Muscle of back (tissue), 3 donors: ENCODE measurements at regions not wholly inside any gene's neighbourhood (a gene's known extent, or its start where the extent isn't known, plus 50 kb on each side); places are given as distances from the start of the nearest gene placed in this dataset.
A peak's percentile ranks its signal among the peaks of the same experiment; 100 is the strongest.
"Not testable (repeated sequence)": the region's sequence is repeated elsewhere in the genome, so short reads cannot be mapped to it uniquely, and the experiment has no call there.

ENCODE experiments used
- DNase-seq, 3 donors: peaks; one replicate each; pipeline versions ENCODE4 v3.0.0 to v3.0.0-alpha.2; 2013

DNA sequence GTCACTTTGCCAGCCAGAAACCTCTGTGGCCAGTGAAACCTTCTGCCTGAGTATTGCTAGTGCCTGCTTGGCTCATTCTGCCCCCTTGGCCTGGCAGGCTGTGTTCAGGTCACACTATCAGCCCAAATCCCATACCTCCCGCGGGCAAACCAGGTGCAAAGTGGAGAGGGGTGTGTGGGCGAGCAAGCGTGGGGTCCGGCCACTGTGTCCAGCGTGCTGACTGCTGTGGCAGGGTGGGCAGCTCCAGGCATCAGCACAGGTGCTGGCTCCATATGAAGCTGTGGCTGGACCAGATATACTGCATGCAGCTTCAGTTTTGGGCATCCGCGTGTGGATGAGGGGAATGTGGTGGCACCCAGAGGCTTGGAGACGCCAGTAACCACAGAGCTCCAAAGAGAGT is 576.5 kb upstream of the EDIL3 start:
- no peak for DNase-seq

DNA sequence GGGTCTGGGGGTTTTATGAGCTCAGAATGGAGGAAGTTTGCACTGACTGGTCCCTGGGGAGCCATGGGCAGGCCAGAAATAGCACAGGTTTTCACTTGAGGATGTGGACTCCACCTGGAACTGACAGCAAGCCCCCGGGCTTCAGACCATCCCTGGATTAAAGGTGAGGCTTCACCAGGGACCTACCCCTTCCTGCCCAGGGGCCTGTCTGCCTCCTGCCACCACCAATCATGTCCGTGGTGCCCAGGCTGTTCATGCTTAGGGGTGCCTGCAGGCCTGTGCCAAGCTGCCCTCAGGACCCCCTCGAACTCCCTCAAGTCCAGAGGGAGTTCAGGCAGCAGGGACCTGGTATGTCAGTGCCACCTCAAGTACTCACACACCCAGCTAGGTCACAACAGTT is 577.2 kb upstream of the EDIL3 start:
- DNase-seq: no peak

DNA sequence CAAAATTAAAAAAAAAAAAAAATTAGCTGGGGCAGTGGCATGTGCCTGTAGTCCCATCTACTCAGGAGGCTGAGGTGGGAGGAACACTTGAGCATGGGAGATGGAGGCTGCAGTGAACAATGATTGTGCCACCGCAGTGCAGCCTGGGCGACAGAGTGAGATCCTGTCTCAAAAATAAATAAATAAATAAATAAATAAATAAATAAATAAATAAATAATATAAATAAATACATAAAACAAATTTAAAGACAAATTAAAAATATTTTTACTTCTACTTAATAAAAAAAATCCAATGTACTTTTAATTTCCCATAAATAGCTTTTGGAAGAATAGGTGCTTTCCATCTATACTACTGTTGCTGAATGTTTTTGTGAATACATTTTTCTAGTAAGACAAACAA is 598.4 kb upstream of the EDIL3 start:
- DNase-seq: no peak

DNA sequence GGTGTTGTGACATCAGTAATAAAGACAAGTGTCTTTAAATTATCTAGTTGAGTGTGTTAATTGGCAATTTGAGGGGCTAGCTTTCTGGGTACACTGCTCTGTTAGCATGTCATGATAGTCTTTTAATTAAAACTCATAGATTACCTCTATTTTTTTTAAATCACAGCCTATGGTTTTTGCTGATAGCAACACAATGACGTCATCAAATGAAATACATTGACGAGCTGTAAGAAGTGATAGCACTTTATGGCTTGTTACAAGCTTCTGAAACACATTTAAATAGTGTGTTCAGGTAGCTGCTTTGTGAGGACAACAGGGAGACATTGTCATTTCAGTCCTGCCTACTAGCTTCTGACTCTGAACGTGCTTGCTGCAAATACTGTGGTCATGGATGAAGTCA is 600.5 kb upstream of the EDIL3 start:
- no peak for DNase-seq

DNA sequence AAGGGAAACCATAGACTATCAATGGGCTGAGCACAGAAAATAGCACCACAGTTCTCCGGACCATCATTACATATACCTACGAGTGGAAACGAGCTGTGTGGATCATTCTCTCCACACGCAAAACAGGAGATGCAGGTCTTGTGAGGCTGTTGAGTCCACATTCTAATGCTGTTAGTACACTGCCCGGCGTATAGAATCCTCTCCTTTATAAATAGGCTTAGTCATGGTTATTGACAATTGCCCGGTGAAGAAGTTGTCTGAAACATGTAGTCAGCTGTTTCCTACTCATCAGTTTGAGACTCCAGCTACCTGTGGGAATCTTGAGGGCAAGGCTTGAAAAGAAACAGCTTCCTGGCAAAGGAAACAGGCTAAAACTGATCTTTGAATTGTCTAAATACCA is 602.0 kb upstream of the EDIL3 start:
- no peak for DNase-seq

DNA sequence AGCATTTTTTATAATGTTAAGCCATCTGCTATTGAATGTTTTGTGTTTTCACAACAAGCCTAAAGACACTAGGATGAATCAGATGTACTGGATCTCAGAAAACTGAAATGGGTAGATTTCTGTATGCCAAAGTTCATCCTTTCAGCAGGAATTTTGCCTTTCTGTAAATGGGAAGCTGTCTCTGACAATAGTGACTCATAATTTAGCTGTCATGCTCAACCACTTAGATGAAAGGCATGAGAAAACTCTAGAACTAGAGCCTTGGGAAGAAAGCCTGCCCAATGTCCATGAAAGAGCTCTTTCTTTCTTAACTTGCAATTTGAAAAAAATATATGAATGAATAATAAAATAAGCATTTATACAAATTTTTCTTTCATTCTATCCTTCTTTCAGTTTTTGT is 616.0 kb upstream of the EDIL3 start:
- DNase-seq: peak in 1 of 3 donors; percentile 4

DNA sequence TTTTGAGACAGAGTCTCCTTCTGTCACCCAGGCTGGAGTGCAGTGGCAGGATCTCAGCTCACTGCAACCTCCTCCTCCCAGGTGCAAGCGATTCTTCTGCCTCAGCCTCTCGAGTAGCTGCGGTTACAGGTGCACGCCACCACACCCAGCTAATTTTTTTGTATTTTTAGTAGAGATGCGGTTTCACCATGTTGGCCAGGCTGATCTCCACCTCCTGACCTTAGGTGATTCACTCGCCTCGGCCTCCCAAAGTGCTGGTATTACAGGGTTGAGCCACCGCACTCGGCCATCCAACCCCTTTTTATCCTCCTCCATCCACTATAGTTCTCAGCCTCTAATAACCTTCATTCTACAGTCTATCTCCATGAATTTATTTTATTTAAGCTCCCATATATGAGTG is 617.3 kb upstream of the EDIL3 start:
- DNase-seq: not testable (repeated sequence)

DNA sequence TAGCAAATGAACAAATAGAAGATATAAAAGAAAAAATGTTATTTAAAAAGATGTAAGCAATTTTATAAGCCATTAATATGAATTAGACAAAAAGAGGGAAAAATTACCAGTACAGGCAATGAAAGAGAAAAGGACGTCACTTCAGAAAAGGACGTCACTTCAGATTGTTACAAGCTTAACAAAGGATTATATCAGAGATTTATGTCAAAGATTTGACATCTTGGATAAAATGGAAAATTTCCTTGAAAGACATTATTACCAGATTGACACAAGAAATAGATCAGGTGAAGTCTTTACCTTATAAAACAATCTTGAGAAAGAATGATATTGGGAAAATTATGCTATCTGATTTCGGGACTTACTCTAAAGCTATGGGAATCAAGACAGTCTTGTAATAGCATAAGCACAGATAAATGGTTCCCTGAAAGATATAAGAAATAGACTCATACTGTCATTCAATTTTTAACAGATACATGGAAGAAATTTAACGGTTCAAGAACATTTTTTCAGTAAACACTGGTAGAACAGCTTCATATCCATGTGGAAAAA is 625.4 kb upstream of the EDIL3 start:
- no peak for DNase-seq

DNA sequence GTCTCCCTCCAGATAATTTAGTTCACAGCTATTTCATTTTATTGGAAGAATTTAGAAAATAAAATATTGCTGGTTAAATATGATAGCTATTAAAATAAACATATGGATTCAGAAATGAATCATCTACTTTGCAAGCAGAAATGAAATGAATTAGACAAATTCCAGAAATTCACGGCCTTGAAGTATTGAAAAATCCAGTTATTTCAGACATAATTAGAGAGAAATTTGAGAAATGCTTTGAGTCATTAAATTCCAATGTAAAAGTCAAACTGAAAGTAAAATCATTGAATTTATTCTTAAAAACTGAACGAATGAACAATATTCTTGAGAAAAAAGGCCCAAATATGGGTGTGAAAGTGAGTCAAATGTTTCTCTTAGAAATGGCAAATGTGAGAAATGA is 632.6 kb upstream of the EDIL3 start:
- no peak for DNase-seq

DNA sequence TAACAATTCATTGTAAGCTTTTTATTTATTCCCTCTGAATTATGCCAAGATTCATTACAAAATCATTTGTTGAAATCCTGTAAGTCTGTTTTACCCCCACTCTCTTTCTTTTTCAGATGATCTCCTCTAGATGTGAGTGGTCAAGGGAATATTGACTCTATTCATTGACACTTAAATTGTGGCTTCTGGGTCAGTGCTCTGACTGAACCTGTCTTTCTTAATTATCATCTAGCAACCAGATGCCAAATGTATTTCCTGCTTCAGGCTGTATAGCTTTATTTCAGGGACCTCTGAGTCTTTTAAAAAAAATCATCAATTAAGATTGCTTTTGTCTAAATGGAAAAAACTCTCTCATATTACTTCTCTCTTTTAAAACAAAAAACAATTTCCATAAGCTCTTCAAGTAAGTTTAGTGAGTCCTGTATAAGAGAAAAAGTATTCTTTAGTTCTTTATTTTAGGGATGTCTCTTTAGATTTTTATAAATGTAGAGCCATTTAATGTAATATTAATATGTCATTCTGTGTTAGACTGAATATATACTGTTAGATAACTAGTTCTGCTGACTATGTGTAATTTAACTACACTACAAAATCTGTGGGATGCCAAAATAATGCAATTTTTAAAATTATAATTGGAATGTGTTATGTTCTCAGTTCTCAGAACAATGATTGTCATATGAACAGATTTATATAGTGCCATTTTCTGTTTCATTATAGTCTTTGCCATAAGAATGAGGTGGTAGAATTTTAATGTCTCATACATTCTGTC is 645.8 kb upstream of the EDIL3 start:
- DNase-seq: no peak

DNA sequence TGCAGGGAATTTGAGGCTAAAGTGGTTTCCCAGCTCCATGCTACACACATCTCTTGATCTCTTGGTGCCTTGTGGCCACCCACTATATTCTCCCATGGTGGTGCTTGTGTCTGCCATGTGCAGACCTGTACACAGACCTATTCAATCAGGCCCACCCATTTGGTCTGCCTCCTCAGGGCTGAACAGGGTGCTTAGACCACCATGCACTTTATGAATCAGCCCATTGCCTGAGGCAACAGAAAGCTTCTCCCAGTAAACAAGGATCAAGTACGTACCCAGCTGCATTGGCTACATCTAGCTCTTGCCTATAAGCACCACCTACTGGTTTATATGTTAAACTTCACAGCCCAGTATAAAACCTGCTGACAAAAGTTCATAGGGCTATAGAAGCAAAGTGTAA is 664.3 kb upstream of the EDIL3 start:
- DNase-seq: peak in 2 of 3 donors; percentile 5 to 17

DNA sequence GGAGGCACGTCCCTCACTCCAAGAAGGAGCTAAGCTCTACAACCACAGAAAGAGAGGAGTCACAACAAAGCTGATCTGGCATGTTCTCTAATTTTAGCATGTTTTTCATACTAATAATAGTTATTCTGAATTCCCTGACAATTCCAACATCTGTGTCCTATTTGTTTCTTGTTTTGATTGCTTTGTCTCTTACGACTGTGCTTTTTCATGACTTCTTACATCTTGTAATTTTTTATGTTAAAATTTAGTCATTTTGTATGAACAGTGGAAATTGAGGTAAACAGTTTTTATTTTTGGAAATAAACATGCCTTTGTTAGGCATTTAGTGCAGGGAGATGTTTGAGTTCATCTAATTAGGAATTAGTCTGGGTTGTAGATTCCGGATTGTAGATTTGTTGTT is 668.1 kb upstream of the EDIL3 start:
- no peak for DNase-seq

DNA sequence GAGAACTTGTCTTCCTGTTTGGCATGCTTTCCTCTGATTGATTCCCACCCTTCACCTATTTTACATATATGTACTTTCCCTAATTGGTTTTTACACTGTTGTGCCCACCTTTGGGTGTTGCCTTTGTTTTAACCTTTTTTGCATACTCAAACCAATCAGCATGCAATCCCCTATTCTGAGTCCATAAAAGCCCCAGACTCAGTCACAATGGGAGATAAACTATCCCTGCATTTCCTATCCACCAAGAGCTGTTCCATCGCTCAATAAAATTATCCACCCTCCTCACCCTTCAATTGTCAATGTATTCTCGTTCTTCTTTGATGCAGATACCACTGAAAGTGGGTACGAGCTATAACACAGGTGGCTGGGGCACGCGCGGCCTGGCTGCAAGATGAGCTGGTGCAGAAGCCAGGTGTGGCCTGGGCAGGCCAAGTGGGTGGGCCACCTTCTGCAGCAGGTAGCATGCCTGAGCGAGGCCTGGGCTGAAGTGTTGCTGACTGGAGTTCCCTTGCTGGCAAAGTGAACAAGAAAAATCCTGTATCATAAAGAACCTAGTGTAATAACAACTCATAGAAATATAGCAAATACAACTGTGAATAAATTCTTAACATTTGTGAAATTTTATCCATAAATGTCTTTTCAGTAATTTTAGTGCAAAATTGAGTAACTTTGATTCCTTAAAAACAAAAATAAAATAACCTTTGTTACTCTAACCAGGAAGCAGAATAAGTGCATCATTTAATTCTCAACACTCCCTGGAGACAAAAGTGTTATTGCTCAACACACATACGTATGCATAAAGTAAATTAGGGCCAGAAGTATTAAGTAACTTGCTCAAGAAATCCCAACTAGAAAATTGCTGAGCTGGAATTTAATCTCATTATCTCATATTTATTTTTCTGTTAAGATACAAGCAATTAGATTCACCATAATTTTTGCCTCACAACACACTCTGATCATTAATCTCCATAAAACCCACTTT is 685.3 kb upstream of the EDIL3 start:
- no peak for DNase-seq

DNA sequence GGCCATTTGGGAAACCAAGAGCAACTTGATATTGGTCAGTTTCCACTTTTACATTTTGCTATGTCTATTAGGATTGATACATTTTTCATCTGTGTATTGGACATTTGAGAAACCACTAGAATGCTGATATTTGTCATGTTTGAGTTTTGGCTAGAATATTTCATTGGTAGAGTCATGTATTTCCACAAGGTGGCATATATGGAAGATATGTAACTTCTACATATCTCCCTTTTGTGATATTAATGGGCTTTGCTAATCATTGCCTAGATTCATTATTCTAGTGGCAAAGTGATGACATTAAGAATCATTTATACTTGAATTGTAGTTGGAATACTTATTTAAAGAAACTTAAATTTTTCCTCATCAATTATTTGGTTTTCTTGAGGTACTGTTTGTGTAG is 692.9 kb upstream of the EDIL3 start:
- DNase-seq: no peak

DNA sequence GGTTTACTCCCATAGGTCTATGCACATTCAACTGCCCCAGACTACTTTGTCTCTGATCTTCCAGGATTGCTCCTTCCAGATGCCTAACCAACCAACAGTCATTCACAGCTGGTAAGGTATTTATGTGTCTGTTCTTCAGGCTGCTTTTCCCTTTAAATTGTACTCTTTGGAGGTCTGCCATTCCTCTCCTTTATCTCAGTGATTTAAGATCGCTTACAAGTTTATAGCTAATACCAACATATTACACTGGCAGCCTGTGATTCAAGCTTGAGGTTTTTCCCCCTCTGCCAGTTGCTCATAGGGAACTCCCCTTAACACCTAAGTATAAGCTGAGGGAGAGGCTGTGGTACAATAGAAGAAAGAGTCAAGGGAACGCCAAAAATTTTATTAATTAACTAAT is 711.7 kb upstream of the EDIL3 start:
- no peak for DNase-seq

DNA sequence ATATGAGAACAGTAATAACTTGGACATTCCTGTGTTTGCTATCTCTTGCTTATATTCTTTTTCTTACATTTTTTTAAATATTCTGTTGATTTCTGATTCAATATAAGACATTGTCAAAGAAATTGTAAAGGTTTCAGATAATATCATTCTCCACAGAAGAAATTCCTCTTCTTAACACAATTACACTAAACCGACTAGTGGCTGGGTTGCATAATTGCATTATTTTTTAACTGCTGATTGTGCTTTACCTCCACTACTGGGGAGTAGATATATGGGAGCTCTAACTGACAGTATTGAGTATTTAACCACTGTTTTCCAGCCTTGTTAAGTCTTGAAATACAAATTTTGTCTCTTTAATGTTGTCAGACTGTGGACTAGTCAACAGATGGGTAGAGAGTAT is 723.8 kb upstream of the EDIL3 start:
- no peak for DNase-seq

DNA sequence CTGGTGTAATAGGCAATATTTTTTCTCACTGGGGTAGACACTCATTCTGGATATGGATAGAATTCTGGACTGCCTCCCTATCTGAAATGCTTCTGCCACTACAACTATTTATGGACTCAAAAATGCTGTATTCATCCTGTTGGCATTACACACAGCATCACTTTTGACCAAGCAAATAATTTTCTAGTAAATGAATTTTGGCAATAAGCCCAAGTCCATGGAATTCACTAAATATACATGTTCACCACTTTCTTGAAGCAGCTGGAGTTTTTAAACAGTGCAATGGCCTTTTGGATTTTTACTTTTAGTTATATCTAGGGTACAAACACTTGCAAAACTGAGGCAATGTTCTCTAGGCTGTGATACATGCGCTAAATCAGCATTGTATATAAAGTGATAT is 724.9 kb upstream of the EDIL3 start:
- DNase-seq: no peak

DNA sequence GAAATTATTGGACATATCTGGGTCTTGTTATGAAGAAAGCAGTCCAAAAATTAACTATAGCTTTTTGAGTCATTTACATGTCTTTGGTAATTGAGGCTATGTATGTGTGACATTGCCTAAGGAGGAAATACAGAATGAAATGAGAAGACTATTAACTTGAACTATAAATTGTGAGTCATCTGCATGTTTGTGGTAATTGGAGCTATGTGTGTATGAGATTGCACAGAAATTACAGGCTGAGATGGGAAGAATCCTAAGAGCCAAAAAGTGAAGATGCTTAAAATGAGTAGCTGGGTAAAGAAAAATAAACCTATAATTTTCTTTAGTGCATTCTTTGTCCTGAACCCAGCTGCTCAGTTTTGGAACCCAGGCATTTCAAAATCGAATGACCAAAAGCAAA is 747.6 kb upstream of the EDIL3 start:
- DNase-seq: peak in 1 of 3 donors; percentile 18

DNA sequence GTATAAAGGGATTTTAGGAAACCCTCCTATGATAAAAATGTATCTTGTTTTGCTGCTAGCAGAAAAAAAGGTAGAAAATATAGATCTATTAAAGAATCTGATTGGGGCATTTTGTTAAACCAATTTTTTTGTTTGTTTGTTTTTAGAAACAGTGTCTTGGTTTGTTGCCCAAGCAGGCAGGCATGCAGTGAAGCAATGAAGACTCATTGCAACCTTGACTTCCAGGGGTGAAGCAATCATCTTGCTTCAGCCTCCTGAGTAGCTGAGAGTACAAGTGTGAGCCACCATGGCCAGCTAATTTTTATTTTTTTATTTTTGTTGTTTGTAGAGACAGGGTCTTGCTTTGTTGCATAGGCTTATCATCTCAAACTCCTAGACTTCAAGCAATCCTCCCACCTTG is 755.8 kb upstream of the EDIL3 start:
- no peak for DNase-seq

DNA sequence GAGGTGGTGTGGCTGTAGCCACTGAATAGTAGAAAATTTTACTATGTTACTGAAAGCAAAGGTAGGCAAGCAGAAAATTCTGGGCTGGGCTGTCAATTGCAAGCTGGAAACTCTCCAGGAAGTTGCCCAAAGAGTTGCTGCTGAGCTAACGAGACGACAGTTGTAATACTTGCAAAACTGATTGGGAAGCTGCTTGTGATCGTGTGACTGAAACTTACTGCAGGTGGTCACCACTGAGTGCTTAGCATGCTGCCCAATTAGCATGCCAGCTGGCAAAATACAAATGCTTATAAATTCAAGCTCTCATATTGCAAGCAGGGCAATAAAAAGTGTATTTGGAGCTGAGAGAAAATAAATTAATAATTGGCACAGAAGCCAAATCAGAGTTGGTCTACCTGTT is 758.5 kb upstream of the EDIL3 start:
- DNase-seq: no peak

DNA sequence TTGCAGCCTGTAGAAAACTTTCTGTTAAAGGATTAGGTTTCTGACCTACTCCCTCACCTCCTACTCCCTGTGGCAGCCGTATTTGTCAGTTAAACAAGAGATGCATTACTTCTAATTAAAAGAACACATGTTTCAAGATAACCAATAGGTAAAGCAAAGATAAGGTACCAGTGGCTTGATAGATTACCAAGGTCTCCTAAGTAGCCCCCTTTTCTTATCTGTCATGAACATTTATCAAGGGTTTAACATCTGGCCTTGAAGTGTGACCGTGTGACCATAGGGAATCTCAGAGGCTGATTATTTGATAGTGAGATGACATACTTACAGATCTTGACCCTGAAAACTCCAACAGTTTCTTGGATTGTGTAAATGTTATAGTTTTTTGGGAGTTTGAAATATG is 764.0 kb upstream of the EDIL3 start:
- DNase-seq: no peak

DNA sequence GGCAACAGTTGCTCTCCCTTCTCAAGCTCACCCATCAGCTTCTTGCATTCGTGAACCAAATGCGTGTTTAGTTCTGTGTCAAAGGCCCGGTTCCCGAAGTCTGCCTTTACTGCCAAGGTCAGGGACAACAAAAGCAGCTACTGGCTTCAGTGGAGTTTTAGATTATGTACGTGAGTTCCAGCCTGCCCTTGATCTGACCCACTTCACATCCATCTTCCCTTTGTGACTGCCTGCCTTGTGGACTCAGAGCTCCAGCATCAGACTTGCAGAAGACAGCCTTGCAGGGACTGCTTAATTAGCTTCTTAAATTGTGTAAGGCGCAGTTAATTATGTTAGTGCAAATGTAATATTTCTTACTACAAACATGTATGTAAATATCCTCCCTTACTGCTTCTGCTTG is 774.7 kb upstream of the EDIL3 start:
- DNase-seq: no peak

DNA sequence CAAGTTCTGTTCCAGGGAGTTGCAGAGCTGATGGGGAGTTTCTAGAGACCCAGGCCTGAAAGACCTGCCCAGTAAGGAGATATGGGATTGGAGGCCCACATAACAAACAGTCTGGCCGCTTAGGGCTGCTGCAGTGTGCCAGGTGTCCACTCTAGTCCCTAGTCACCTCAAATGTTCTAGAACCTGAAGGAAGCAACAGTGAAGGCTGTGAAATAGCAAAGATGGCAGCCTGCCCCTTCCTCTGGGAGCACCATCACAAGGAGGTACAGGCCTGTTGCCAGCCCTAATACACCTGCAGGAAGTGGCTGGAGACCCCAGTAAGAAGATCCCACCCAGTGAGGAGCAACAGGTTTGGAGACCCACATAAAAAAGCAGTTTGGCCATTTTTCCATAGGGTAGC is 783.8 kb upstream of the EDIL3 start:
- no peak for DNase-seq
